ENCODE measurements at regions not wholly inside any gene's neighbourhood (a gene's known extent, or its start where the extent isn't known, plus 50 kb on each side); places are given as distances from the start of the nearest gene placed in this dataset.

- no peak for TF ChIP-seq CEBPB (IDR thresholded peaks at IDR 0.05)
- no peak for TF ChIP-seq POLR2A (IDR thresholded peaks at IDR 0.05; ENCODE audit: low read length)
- TF ChIP-seq RNF2 (IDR thresholded peaks at IDR 0.05; ENCODE audit: borderline replicate concordance, low read depth): no peak
- TF ChIP-seq TP53 (CRISPR knock-in tag; IDR thresholded peaks at IDR 0.05): no peak
- TF ChIP-seq, protein P1, sequence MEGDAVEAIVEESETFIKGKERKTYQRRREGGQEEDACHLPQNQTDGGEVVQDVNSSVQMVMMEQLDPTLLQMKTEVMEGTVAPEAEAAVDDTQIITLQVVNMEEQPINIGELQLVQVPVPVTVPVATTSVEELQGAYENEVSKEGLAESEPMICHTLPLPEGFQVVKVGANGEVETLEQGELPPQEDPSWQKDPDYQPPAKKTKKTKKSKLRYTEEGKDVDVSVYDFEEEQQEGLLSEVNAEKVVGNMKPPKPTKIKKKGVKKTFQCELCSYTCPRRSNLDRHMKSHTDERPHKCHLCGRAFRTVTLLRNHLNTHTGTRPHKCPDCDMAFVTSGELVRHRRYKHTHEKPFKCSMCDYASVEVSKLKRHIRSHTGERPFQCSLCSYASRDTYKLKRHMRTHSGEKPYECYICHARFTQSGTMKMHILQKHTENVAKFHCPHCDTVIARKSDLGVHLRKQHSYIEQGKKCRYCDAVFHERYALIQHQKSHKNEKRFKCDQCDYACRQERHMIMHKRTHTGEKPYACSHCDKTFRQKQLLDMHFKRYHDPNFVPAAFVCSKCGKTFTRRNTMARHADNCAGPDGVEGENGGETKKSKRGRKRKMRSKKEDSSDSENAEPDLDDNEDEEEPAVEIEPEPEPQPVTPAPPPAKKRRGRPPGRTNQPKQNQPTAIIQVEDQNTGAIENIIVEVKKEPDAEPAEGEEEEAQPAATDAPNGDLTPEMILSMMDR (IDR thresholded peaks at IDR 0.05): no peak
- no peak for TF ChIP-seq FOSB (CRISPR knock-in tag; IDR thresholded peaks at IDR 0.05)
- no peak for TF ChIP-seq RAD21 (conservative IDR thresholded peaks at IDR 0.05 in 1 of 2, IDR thresholded peaks at IDR 0.05 in 1 of 2)
- TF ChIP-seq REST (IDR thresholded peaks at IDR 0.05): no peak
- TF ChIP-seq, protein P2, sequence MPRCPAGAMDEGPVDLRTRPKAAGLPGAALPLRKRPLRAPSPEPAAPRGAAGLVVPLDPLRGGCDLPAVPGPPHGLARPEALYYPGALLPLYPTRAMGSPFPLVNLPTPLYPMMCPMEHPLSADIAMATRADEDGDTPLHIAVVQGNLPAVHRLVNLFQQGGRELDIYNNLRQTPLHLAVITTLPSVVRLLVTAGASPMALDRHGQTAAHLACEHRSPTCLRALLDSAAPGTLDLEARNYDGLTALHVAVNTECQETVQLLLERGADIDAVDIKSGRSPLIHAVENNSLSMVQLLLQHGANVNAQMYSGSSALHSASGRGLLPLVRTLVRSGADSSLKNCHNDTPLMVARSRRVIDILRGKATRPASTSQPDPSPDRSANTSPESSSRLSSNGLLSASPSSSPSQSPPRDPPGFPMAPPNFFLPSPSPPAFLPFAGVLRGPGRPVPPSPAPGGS (IDR thresholded peaks at IDR 0.05): no peak
- TF ChIP-seq, protein P3, sequence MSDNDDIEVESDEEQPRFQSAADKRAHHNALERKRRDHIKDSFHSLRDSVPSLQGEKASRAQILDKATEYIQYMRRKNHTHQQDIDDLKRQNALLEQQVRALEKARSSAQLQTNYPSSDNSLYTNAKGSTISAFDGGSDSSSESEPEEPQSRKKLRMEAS (IDR thresholded peaks at IDR 0.05): no peak
- no peak for TF ChIP-seq EP300 (IDR thresholded peaks at IDR 0.05)
- TF ChIP-seq FOXS1 (CRISPR knock-in tag; IDR thresholded peaks at IDR 0.05): no peak
- no peak for TF ChIP-seq SMC3 (IDR thresholded peaks at IDR 0.05)
These were observed 496.0 kb upstream of the ADGRB3 start for GRCh38 chr6:68139130-68139529.

All from A549 (cell line).